SK-N-SH (cell line): ENCODE measurements at regions not wholly inside any gene's neighbourhood (a gene's known extent, or its start where the extent isn't known, plus 50 kb on each side); places are given as distances from the start of the nearest gene placed in this dataset.
"Not testable (repeated sequence)": the region's sequence is repeated elsewhere in the genome, so short reads cannot be mapped to it uniquely, and the experiment has no call there.

Source experiments
- CHD2 ChIP-seq: fragments of 150-350 bp; IDR thresholded peaks from 2 replicates; pipeline ENCODE4 v1.6.1; 2018; ENCODE audit warnings: low read length; ENCODE audit not compliant: partially characterized antibody
- EP300 ChIP-seq, 2 experiments: IDR thresholded peaks; 2 replicates each; pipeline versions ENCODE4 v1.4.0 to v1.6.1; 2012; ENCODE audit warnings: borderline replicate concordance in 1 of 2, low read depth in 1 of 2, low read length in 1 of 2
- GATA2 ChIP-seq: sonication (generic); formaldehyde crosslinking; IDR thresholded peaks from 2 replicates; pipeline ENCODE4 v1.5.0; 2020; ENCODE audit warnings: mild to moderate bottlenecking, missing genetic modification reagents
- NRF1 ChIP-seq: IDR thresholded peaks from 2 replicates; pipeline ENCODE4 v1.6.1; 2012; ENCODE audit warnings: low read depth, mild to moderate bottlenecking, low read length
- SIN3A ChIP-seq: IDR thresholded peaks from 2 replicates; pipeline ENCODE4 v1.6.1; 2012; ENCODE audit warnings: low read depth, mild to moderate bottlenecking, low read length, moderate library complexity, borderline replicate concordance
- SMC3 ChIP-seq: IDR thresholded peaks from 2 replicates; pipeline ENCODE4 v1.6.1; 2012; ENCODE audit warnings: low read depth, low read length, improper control_type of control experiment
- TCF12 ChIP-seq: IDR thresholded peaks from 2 replicates; pipeline ENCODE4 v1.4.0; 2012
- YY1 ChIP-seq: IDR thresholded peaks from 2 replicates; pipeline ENCODE4 v1.4.0; 2012; ENCODE audit warnings: low read depth, mild to moderate bottlenecking
- TF ChIP-seq, protein P1 (sequence below): fragments of 200-600 bp; sonication (generic); IDR thresholded peaks from 2 replicates; pipeline ENCODE4 v1.6.1; 2017; ENCODE audit warnings: antibody characterized with exemption, mild to moderate bottlenecking, moderate library complexity
- TF ChIP-seq, protein P2 (sequence below): IDR thresholded peaks from 2 replicates; pipeline ENCODE4; 2012
- TF ChIP-seq, protein P3 (sequence below): IDR thresholded peaks from 2 replicates; pipeline ENCODE4 v1.6.1; 2012; ENCODE audit warnings: mild to moderate bottlenecking, low read depth, low read length, moderate library complexity

DNA sequence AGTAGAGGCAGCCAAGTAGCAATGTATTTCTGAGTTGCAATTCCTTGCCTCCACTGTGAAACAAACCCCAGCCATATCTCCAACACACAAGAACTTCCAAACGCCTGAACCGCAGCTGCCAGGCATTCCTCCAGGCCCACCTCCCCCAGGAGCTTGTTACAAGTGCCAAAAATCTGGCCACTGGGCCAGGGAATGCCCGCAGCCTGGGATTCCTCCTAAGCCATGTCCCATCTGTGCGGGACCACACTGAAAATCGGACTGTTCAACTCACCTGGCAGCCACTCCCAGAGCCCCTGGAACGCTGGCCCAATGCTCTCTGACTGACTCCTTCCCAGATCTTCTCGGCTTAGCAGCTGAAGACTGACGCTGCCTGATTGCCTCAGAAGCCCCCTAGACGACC is 706.3 kb downstream of the FAM181B start:
- TF ChIP-seq NRF1; SIN3A; EP300 (IDR thresholded peaks at IDR 0.05; ENCODE audit: borderline replicate concordance in 1 of 2, low read depth in 1 of 2, low read length in 1 of 2); YY1; GATA2; SMC3; TCF12; CHD2: not testable (repeated sequence)
- TF ChIP-seq, protein P1, sequence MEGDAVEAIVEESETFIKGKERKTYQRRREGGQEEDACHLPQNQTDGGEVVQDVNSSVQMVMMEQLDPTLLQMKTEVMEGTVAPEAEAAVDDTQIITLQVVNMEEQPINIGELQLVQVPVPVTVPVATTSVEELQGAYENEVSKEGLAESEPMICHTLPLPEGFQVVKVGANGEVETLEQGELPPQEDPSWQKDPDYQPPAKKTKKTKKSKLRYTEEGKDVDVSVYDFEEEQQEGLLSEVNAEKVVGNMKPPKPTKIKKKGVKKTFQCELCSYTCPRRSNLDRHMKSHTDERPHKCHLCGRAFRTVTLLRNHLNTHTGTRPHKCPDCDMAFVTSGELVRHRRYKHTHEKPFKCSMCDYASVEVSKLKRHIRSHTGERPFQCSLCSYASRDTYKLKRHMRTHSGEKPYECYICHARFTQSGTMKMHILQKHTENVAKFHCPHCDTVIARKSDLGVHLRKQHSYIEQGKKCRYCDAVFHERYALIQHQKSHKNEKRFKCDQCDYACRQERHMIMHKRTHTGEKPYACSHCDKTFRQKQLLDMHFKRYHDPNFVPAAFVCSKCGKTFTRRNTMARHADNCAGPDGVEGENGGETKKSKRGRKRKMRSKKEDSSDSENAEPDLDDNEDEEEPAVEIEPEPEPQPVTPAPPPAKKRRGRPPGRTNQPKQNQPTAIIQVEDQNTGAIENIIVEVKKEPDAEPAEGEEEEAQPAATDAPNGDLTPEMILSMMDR = not testable (repeated sequence)
- TF ChIP-seq, protein P2, sequence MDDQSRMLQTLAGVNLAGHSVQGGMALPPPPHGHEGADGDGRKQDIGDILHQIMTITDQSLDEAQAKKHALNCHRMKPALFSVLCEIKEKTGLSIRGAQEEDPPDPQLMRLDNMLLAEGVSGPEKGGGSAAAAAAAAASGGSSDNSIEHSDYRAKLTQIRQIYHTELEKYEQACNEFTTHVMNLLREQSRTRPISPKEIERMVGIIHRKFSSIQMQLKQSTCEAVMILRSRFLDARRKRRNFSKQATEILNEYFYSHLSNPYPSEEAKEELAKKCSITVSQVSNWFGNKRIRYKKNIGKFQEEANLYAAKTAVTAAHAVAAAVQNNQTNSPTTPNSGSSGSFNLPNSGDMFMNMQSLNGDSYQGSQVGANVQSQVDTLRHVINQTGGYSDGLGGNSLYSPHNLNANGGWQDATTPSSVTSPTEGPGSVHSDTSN = not testable (repeated sequence)
- TF ChIP-seq, protein P3, sequence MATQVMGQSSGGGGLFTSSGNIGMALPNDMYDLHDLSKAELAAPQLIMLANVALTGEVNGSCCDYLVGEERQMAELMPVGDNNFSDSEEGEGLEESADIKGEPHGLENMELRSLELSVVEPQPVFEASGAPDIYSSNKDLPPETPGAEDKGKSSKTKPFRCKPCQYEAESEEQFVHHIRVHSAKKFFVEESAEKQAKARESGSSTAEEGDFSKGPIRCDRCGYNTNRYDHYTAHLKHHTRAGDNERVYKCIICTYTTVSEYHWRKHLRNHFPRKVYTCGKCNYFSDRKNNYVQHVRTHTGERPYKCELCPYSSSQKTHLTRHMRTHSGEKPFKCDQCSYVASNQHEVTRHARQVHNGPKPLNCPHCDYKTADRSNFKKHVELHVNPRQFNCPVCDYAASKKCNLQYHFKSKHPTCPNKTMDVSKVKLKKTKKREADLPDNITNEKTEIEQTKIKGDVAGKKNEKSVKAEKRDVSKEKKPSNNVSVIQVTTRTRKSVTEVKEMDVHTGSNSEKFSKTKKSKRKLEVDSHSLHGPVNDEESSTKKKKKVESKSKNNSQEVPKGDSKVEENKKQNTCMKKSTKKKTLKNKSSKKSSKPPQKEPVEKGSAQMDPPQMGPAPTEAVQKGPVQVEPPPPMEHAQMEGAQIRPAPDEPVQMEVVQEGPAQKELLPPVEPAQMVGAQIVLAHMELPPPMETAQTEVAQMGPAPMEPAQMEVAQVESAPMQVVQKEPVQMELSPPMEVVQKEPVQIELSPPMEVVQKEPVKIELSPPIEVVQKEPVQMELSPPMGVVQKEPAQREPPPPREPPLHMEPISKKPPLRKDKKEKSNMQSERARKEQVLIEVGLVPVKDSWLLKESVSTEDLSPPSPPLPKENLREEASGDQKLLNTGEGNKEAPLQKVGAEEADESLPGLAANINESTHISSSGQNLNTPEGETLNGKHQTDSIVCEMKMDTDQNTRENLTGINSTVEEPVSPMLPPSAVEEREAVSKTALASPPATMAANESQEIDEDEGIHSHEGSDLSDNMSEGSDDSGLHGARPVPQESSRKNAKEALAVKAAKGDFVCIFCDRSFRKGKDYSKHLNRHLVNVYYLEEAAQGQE = not testable (repeated sequence)
